ENCODE measurements at regions not wholly inside any gene's neighbourhood (a gene's known extent, or its start where the extent isn't known, plus 50 kb on each side); places are given as distances from the start of the nearest gene placed in this dataset.

- TF ChIP-seq, protein P1, sequence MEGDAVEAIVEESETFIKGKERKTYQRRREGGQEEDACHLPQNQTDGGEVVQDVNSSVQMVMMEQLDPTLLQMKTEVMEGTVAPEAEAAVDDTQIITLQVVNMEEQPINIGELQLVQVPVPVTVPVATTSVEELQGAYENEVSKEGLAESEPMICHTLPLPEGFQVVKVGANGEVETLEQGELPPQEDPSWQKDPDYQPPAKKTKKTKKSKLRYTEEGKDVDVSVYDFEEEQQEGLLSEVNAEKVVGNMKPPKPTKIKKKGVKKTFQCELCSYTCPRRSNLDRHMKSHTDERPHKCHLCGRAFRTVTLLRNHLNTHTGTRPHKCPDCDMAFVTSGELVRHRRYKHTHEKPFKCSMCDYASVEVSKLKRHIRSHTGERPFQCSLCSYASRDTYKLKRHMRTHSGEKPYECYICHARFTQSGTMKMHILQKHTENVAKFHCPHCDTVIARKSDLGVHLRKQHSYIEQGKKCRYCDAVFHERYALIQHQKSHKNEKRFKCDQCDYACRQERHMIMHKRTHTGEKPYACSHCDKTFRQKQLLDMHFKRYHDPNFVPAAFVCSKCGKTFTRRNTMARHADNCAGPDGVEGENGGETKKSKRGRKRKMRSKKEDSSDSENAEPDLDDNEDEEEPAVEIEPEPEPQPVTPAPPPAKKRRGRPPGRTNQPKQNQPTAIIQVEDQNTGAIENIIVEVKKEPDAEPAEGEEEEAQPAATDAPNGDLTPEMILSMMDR (IDR thresholded peaks at IDR 0.05), result no peak
- no peak for TF ChIP-seq POLR2A (IDR thresholded peaks at IDR 0.05)
These were observed 174.9 kb downstream of the SEC23IP start for GRCh38 chr10:120067427-120067826.
